ENCODE measurements at regions not wholly inside any gene's neighbourhood (a gene's known extent, or its start where the extent isn't known, plus 50 kb on each side); places are given as distances from the start of the nearest gene placed in this dataset.

GRCh38 chr1:4393191-4393590, 261.2 kb upstream of the AJAP1 start:
- no peak for DNase-seq (ENCODE audit: low spot score)

- no peak for DNase-seq (ENCODE audit: low spot score)
Observed at GRCh38 chr1:4394366-4394765, 260.0 kb upstream of the AJAP1 start.

GRCh38 chr1:4395158-4395557, 259.3 kb upstream of the AJAP1 start:
- DNase-seq (ENCODE audit: low spot score): no peak

- DNase-seq (ENCODE audit: low spot score): no peak
Observed at GRCh38 chr1:4395676-4396075, 258.7 kb upstream of the AJAP1 start.

- DNase-seq (ENCODE audit: low spot score): no peak
Observed at GRCh38 chr1:4396551-4396950, 257.9 kb upstream of the AJAP1 start.

- DNase-seq (ENCODE audit: low spot score): no peak
Observed at GRCh38 chr1:4397196-4397595, 257.2 kb upstream of the AJAP1 start.

GRCh38 chr1:4402032-4402431, 252.4 kb upstream of the AJAP1 start:
- no peak for DNase-seq (ENCODE audit: low spot score)

GRCh38 chr1:4404854-4405590, 249.4 kb upstream of the AJAP1 start:
- DNase-seq (ENCODE audit: low spot score): no peak

- DNase-seq (ENCODE audit: low spot score): no peak
Observed at GRCh38 chr1:4407851-4408250, 246.6 kb upstream of the AJAP1 start.

GRCh38 chr1:4408380-4408779, 246.0 kb upstream of the AJAP1 start:
- DNase-seq (ENCODE audit: low spot score): no peak

- no peak for DNase-seq (ENCODE audit: low spot score)
Observed at GRCh38 chr1:4411862-4412261, 242.5 kb upstream of the AJAP1 start.

GRCh38 chr1:4415476-4415875, 238.9 kb upstream of the AJAP1 start:
- DNase-seq (ENCODE audit: low spot score): no peak

GRCh38 chr1:4416189-4416588, 238.2 kb upstream of the AJAP1 start:
- DNase-seq (ENCODE audit: low spot score): no peak

GRCh38 chr1:4418021-4418420, 236.4 kb upstream of the AJAP1 start:
- no peak for DNase-seq (ENCODE audit: low spot score)

GRCh38 chr1:4421986-4422385, 232.4 kb upstream of the AJAP1 start:
- no peak for DNase-seq (ENCODE audit: low spot score)

GRCh38 chr1:4422504-4423289, 231.7 kb upstream of the AJAP1 start:
- DNase-seq (ENCODE audit: low spot score): no peak

GRCh38 chr1:4424254-4424653, 230.2 kb upstream of the AJAP1 start:
- no peak for DNase-seq (ENCODE audit: low spot score)

GRCh38 chr1:4424766-4425165, 229.6 kb upstream of the AJAP1 start:
- DNase-seq (ENCODE audit: low spot score): no peak

- no peak for DNase-seq (ENCODE audit: low spot score)
Observed at GRCh38 chr1:4425892-4426291, 228.5 kb upstream of the AJAP1 start.

GRCh38 chr1:4428711-4429110, 225.7 kb upstream of the AJAP1 start:
- DNase-seq (ENCODE audit: low spot score): no peak

- DNase-seq (ENCODE audit: low spot score): no peak
Observed at GRCh38 chr1:4430406-4431365, 223.7 kb upstream of the AJAP1 start.

- no peak for DNase-seq (ENCODE audit: low spot score)
Observed at GRCh38 chr1:4431491-4431890, 222.9 kb upstream of the AJAP1 start.
